RPMI7951 (cell line): ENCODE measurements at regions not wholly inside any gene's neighbourhood (a gene's known extent, or its start where the extent isn't known, plus 50 kb on each side); places are given as distances from the start of the nearest gene placed in this dataset.

Experiments
- DNase-seq: peaks from one replicate; pipeline ENCODE4 v3.0.0-alpha.2; 2012; ENCODE audit warnings: low read depth

DNA sequence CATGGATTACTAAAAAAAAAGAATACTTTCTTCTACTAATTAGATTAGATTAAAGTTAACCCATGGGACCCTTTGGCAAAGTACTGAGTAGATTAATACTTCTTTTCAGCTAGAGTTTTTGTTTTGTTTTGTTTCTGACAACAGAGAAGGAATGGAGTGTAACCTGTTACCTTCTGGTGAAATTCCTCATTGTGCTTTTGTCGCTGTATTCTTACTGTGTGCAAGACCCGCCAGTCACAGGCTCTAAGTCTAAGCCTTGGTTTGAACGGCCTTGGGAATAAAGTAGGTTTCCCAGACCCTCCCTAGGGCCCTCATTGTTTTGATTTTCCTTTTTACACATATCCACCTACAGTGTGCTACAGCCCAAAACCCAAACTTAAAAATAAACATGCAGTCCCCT lies 171.1 kb upstream of the IL12A start:
- DNase-seq: no peak

DNA sequence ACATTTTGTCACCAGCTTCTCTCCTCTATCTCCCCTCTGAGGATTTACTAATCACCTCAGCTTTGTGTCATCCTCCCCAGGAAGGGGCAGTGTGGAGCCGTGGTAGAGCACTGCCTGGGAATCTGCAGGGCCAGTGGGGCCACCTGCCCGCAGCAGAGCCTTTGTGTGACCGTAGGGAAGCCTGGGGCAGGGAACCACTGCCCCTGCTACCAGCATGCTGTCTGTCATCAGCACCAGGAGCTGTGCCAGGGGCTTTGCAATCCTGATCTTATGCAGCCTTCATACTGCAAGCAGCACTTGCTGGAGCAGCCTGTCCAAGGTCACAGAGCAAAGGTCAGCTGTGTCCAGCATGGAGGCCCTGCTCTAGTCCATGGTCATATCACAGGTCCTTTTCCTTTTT lies 170.2 kb upstream of the IL12A start:
- DNase-seq: no peak

DNA sequence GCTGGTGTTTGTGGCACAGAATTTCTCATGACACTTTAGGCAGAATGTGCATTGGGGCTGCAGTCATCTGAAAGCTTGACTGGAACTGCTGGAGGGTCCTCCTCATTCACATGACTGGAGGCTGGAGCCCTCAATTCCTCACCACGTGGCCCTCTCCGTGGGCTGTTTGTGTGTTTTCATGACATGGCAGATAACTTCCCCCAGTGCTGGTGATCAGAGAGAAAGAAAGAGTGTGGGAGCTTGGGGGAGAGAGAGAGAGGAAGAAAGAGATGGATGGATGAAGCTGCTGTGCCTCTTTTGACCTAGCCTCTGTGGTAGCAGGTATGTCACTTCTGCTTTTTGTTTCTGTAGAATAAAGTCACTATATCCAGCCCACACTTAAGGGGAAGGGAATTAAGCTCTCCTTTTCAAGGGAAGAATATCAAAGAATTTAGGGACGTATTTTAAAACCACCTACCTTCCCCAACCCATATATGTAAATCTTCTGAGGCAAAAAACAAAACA lies 169.6 kb upstream of the IL12A start:
- no peak for DNase-seq

DNA sequence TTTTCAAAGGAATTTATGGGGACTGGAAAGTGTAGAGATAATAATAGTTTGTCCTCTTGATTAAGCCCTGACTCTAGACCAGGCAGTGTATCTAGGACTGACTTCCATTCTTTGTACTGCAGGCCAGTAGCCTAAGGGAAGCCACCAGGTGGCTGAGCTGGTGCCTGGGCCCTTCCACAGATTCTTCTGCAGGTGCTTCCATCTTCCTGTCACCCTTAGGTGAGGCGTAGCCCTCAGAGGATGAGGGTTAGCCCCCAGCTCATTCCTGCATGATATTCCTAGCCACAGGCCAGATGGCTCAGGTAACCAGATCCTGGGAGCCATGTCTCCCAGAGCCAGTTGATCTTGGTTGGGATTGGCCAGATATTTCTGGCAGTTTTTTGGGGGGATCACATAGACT lies 169.0 kb upstream of the IL12A start:
- DNase-seq: no peak

DNA sequence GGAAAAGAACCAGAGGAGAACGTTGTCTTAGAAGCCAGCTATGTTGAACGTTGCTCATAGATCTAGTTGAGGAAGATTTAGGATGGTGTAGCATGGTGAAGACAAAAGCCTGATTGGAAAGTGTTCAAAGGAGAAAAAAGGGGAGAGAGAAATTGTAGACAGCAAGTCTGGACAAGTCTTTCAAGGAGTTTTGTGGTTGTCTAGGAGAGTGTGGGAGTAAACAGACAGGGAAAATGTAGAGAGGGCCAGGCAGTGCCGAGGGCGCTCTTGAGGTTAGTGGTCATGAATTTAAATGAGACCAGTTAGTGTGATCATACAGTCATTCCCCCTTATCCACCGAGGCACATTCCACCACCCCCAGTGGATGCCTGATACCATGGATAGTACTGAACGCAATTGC lies 167.5 kb upstream of the IL12A start:
- DNase-seq: peak; percentile 93

DNA sequence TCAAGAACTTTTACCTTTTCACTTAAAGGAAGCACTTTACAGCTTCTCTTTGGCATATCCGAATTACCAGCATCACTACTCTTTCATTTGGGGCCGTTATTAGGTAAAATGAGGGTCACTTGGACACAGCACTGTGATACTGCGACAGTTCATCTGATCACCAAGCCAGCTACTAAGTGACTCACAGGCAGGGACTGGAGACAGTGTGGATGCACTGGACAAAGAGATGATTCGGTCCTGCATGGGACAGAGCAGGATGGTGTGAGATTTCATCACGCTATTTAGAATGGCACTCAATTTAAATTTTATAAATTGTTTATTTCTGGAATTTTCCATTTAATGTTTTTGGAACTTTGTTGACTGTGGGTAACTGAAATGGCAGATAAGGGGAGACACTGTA lies 166.9 kb upstream of the IL12A start:
- DNase-seq: peak; percentile 36

DNA sequence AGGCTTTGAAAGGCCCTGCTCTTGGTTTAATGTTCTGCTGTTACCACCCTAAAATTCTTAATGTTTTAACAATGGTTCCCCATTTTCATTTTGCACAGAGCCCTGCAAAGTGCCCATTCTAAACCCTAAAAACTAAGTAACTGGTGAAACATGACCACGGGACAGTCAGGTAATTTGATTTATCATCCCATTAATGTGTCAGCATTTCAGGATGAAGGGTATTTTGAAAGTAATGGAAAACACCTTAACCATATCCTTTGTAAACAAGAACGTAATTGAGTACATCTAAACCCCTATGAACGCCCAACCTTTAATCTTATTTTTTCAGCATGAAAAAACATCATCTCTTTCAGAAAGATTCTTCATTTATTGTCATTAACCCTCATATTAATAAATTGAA lies 164.9 kb upstream of the IL12A start:
- DNase-seq: no peak

DNA sequence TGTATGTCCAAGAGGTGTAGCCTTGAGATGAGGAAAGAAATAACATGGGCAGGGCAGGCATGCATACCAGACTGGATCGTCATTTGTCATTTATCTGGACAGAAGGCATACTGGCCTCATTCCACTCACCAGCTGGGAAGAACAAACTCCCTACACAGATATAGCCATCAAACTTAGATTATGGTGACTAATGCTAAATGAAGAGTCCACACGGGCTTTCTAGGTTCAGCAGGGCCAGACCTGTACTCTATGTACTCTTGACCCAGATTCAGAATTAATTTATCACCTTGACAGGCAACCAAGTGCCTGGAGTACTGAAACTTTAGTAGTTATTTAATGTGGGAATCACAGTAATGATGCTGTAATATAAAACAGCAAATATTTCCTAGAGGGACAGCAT lies 164.3 kb upstream of the IL12A start:
- peak; percentile 95 for DNase-seq

DNA sequence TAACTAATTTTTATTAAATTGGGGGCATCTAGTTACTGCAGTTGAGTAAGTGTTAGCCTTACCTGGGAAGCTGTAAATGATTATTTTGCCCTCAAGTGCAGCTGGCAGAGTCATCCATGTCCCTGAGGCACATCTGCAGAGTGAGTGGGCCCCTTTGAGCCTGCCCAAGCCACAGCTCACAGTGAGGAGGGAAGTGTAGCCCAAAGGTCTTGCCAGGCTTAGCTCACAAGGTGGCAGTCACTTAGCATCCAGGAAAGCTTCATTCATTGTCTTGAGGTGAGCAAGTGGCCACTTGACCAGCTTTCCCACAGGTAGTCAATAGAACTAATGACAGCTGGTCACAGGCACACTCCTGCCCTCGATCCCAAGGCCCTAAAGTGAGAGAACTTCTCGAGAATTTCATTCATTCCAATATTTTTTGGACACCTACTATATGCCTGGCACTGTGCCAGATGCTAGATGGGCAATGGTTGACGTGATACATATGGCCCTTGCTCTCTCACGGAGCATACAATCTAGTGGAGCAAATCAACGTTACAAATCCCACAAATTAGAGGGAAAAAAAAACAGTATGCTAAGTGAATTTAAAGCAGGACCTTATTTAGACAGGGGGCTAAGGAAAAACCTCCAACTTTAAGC lies 163.3 kb upstream of the IL12A start:
- no peak for DNase-seq

DNA sequence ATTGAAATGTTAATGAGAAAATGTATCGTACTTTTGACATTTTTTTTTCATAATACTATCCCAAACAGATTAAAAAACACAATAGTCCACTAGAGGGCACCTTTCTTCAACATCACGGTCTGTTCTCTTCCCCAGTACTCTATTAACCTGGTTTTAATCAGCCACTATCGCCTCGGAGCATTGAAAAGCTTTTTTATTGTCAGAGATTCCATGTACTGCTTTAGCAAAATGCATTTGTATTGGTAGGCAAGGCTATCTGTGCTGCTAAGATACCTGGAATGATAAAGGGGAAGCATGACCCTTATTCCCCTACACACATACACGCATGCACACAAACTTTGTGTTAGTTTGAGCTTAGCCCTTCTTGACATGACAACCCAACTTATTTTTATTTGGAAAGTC lies 160.1 kb upstream of the IL12A start:
- DNase-seq: peak; percentile 67

DNA sequence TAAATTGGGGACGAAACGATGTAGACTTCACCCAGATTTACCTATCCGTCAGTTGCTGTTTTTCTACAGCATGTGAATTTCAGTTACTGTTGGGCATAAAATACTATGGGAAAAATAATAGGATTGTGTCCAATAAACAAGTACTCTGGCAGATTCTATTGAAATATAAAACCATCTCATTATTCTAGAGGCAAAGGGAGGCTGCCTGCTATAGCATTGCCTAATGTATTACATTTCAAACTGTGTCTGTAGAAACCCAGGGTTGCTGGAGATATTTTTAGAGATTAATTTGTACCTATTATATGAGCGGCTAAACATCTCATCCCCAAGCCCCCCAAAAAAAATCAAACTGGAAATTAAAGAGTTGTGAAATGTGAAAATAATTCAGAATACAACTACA lies 159.6 kb upstream of the IL12A start:
- DNase-seq: no peak

DNA sequence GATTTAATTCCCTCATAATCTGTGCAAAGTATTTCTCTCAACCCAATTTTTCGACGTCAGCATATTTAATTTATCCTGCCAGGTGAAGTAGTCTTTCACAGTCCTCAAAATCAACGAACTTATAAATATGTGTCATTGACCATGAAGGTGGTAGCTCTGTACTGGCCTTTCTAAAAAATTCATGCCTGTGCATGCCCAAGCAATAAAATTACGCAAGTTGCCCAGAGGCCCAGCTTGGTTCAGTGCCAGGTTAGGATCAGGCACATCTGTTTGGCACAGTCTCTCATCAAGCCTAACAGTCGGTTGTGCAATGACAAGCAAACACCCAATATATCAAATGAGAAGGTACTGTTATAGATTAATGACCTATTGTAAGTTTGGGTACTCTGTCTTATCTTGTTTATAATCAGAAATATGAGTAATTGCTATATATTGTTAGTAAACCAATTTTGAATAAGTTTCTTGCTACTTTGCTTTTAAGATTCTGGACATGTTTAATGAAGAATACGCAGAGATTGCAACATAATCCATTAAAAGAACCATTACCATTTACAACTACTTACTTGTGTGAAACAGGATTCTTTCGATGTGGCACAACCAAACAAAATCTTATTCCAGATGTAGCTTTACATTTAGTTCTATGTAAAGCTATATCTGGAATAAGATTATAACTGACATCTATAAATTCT lies 159.0 kb upstream of the IL12A start:
- DNase-seq: peak; percentile 90

DNA sequence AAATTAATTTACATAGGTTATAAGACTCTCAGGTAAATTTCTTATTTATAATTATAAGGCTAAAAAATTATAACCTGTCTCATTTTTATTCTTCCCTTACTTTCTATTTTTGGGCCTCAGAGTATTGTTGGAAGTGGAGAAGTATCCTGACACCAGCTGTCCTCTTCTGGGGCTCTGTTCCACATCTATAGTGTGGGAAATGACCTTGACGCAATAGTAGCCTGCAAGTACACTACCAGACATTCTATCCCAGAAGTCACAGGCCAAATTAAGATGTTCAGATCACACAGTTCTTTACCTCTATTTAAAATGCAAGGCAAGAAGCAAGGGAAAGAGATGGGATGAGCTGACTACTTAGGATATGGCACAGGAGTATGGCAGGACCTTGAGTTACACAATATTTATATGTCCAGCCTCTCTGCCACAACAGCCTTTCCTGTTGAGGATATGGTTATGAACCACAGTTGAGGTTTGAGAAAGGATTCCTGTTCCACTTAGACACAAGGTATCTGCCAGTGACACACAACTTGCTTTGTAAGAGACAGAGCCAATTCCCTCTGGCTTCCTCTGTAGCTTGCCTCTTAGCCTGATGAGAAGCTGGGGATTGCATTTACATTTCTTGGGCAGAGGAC lies 158.0 kb upstream of the IL12A start:
- peak; percentile 72 for DNase-seq

DNA sequence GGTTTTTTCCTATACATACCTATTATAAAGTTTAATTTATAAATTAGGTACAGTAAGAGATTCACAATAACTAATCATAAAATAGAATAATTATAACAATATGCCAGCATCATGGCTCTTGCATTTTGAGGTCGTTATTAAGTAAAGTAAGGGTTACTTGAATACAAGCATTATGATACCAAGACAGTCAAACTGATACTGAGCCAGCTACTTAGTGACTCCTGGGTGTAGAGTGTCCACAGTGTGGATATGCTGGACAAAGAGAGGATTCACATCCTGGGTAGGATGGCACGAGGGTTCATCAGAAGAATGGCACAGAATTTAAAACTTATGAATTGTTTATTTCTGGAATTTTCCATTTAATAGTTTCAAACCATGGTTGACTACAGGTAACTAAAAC lies 157.2 kb upstream of the IL12A start:
- no peak for DNase-seq

DNA sequence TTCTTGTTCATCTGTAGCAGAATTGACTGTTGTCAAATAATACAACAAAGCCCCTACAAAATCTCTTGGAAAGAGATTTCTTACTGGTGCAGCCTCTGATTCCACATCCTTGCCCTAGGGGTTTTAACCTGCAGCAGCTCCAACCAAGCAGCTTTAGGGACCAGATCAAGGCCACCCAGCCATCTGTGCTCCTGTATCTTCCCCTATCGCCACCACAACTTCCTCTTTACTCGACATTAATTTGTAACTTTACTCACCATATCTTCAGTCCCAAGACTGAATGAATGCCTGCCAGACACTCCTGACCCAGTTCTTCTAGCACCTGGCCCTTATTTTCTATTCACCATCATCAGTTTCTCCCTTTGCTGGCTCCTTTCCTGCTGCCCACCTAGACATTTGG lies 156.6 kb upstream of the IL12A start:
- no peak for DNase-seq

DNA sequence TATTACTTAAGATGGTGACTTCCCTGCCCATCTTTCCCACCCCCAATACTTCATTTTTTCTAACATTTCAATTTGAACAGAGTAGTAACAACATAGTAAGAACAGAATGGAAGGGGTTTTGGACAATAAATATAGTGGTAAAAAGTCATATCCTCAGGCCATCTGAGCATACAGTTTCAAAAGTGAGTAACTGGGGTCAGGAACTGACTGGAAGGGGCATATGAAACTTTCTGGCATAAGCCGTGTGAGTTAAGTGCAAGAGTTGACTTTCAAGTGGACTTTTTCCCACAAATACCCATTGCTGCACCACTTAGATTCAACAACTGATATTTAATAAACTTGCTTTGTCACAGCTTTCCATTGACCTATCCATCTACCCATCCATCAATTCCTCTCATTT lies 153.5 kb upstream of the IL12A start:
- peak; percentile 61 for DNase-seq

DNA sequence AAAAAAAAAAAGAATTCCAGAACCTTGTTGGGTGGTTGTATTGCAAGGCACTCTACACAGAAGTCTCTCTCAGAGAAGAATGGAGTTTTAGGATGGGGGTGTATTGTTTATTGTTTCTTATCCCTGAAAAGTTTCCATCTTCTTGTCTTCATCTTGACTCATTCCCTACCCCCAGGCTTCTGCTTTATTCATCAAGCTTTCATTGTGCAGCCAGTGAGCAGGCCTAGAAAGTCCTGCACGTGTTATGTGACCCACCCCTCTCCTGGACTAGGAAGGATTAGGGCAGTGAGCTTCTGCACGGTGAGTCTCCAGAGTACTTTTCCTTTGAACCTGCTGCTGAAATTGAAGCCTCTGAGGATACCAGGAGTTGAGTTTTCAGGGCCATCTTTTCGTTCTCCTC lies 150.9 kb upstream of the IL12A start:
- peak; percentile 72 for DNase-seq

DNA sequence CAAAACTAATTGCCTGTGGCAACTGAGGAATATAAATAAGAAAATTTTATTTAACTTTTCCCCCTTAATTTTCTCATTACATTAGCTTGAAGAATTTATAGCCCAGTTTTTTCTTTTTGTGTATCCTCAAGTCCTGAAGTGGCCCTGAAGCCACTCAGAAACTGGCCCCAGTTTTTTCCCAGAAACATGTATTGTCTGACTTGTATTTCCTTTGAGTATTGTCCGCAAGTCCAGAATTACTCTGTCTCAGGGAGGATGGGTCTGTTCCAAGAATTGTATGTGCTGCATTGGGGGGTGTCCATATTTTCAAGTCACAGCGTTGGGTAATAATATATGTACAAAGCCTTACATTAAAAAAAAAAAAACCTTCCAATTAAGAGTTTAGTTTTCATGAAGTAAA lies 149.7 kb upstream of the IL12A start:
- no peak for DNase-seq

DNA sequence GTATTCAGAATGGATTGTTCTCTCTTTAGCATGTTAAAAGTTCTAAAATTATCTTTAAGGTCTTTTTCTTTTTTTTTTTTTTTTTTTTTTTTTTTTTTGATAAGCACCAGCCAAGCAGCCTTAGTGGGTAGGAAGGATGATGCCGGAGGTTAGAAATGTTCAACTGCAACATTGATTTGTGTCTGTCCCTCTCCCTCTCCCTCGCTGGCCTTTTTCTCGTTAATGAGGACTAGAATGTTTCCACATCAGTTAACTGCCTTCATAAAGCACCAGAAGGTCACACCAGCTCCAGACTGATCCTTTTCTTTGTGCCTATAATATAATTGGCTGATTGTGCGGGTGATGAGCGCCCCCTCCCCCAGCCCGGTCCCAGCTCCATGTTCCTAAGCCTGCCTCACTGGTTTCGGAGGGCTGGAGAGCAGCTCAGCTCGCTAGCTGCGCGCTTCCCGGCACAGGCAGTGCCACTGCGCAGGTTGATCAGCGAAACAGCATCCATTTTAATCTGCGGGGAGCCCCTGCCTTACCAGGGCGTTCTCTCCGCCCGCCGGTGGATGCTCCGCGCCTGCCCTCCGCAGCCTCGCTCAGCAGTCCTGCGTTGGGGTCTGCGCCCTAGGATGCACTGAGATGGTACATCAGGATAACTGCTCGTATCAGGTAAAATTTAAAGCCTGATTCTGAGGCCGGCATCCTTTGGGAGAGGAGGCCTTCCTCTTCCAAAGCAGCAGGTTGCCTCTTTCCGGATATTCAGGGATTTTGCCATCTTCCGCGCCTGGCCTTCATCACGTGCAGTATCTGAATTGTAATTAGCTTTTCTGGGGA lies 148.9 kb upstream of the IL12A start, which contains the start of gene SCHIP1:
Gene SCHIP1, plus strand, starts transcription at position 301 of the 819 bp plus-strand sequence.
- no peak for DNase-seq

DNA sequence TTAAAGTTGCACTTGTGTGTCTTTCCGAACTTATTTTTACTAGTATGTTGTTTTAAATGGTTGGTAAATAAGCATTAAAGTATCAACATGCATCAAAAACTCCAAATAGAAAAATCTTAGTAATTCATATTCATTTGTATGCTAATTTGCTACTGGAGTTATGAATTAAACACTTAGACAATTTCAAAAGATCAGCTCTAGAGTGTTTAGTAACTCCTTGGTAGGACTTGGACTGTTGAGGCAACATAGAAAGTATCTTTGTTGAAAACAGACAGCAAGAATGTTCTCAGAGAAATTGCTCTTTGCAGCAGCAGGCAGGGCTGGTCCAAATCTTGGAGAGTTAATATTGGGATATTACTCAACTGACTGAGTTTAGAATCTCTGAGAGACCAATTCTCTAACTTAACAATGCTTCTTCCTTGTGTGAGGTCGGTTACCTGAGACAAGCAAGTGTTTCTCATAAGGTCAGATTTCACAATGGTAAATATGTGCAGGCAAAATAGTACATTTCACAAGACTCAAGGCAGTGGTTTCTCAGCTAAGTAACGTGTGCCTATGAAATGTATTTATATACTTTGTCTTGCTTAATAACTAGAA lies 147.8 kb upstream of the IL12A start:
- DNase-seq: no peak

DNA sequence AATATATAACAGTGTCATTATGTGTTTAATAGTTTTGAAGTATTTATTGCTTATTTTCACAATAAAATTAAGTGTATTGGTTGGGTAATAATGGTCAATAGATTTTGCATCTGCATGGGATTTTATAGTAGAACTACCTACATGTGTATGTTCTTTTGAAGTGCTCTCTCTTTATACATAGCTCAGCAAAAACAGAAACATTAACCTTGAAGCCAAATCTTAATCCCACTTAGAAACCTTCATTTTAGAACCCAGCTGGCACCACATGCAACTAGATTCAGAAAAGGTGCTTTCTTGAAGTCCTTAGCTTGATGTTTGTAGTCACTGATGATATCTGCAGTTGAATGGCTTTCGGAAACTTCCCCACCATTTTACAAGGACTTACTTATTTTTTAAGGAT lies 146.9 kb upstream of the IL12A start:
- no peak for DNase-seq
